K562 (cell line): ENCODE measurements at regions not wholly inside any gene's neighbourhood (a gene's known extent, or its start where the extent isn't known, plus 50 kb on each side); places are given as distances from the start of the nearest gene placed in this dataset.

ENCODE experiments used
- ATAC-seq: fragments of 200-7000 bp; cut with Tn5 transposase; 3 replicates; pipeline ENCODE4 v1.9.1; 2020; ENCODE audit warnings: moderate library complexity
- BruUV-seq: library from RNA; stranded (reverse); fragments of 400-500 nt; replicated peaks from 2 replicates; lab custom pipeline; 2021; lab: Mats Ljungman, UMichigan
- CTCF ChIA-PET: fragments of 300-600 bp; formaldehyde crosslinking; extraction: SDS; loops from one replicate; lab custom pipeline; 2021; ENCODE audit warnings: low intra/inter-chr PET ratio; lab: Yijun Ruan, JAX
- POLR2A ChIA-PET: fragments of 300-600, 350-650 bp; sonication (Branson Sonifier 250); formaldehyde crosslinking; extraction: SDS; loops from one replicate; lab custom pipeline; 2021; ENCODE audit warnings: antibody characterized with exemption, inconsistent platforms; lab: Yijun Ruan, JAX
- DNase-seq, 4 experiments: peaks; one replicate each; pipeline versions ENCODE4 v3.0.0 to v3.0.0-alpha.2; 2011 to 2018; ENCODE audit warnings: low spot score in 3 of 4, mixed read lengths in 3 of 4; ENCODE audit errors: extremely low read depth in 1 of 4
- FAIRE-seq: peaks from 2 replicates; lab custom pipeline; 2011; peaks lifted over from hg19 to GRCh38; lab: Jason Lieb, UNC
- H2AFZ ChIP-seq: 2 replicates; pipeline ENCODE4 v1.6.0; 2011; ENCODE audit warnings: low read depth, low read length, control low read depth, inconsistent platforms
- H3K27ac ChIP-seq: fragments of 200-600 bp; 3 replicates; pipeline ENCODE4 v1.8.0; 2011; ENCODE audit warnings: low read depth, mild to moderate bottlenecking, control low read depth, inconsistent platforms, low read length, moderate library complexity, mixed read lengths; ENCODE audit errors: extremely low read depth
- H3K27me3 ChIP-seq, 2 experiments: fragments of 300-600 bp in 1 of 2; 2 replicates in 1 of 2; 3 replicates in 1 of 2; pipeline versions ENCODE4 v1.6.0 to v1.8.0; 2011; ENCODE audit warnings: inconsistent platforms in 2 of 2, low read length in 2 of 2, mild to moderate bottlenecking in 1 of 2, mixed read lengths in 1 of 2, moderate library complexity in 1 of 2; ENCODE audit not compliant: control insufficient read depth in 2 of 2, insufficient read depth in 2 of 2
- H3K36me3 ChIP-seq: fragments of 300-600 bp; 3 replicates; pipeline ENCODE4 v1.8.0; 2011; ENCODE audit warnings: mild to moderate bottlenecking, low read length, inconsistent platforms; ENCODE audit not compliant: control insufficient read depth, insufficient read depth
- H3K4me1 ChIP-seq, 2 experiments: fragments of 200-600 bp in 1 of 2; replicated peaks in 1 of 2; 2 replicates in 1 of 2; 3 replicates in 1 of 2; pipeline versions ENCODE4 v1.5.1 to v1.8.0; 2011; ENCODE audit warnings: inconsistent platforms in 2 of 2, low read length in 2 of 2, mild to moderate bottlenecking in 1 of 2, mixed read lengths in 1 of 2, moderate library complexity in 1 of 2; ENCODE audit not compliant: control insufficient read depth in 2 of 2, insufficient read depth in 2 of 2
- H3K4me2 ChIP-seq: 2 replicates; pipeline ENCODE4 v1.6.1; 2011; ENCODE audit warnings: low read length, control low read depth, inconsistent platforms, mixed read lengths; ENCODE audit not compliant: insufficient read depth
- H3K4me3 ChIP-seq: fragments of 200-600 bp; sonication (generic), shearing (Covaris generic); 2 replicates; pipeline ENCODE4 v1.5.1; 2016; ENCODE audit warnings: control low read depth, inconsistent platforms
- H3K79me2 ChIP-seq: fragments of 200-600 bp; 3 replicates; pipeline ENCODE4 v1.8.0; 2011; ENCODE audit warnings: low read length, inconsistent platforms; ENCODE audit not compliant: control insufficient read depth, insufficient read depth
- H3K9ac ChIP-seq, 2 experiments: 2 replicates each; pipeline versions ENCODE4 v1.6.0 to v1.6.1; 2011; ENCODE audit warnings: low read depth in 2 of 2, low read length in 2 of 2, control low read depth in 1 of 2, inconsistent platforms in 1 of 2, mild to moderate bottlenecking in 1 of 2, mixed read lengths in 1 of 2; ENCODE audit not compliant: insufficient read depth in 1 of 2
- H3K9me1 ChIP-seq: one replicate; pipeline ENCODE4 v1.6.0; 2011; ENCODE audit warnings: inconsistent platforms, mild to moderate bottlenecking, low read length, moderate library complexity; ENCODE audit not compliant: control insufficient read depth, insufficient read depth
- H3K9me3 ChIP-seq: replicated peaks from 2 replicates; pipeline ENCODE4 v1.5.1; 2011; ENCODE audit warnings: low read depth, low read length, inconsistent platforms; ENCODE audit not compliant: control insufficient read depth, insufficient read depth
- H4K20me1 ChIP-seq: replicated peaks from 2 replicates; pipeline ENCODE4 v1.6.1; 2011; ENCODE audit warnings: low read length, inconsistent platforms, mixed read lengths; ENCODE audit not compliant: control insufficient read depth, insufficient read depth
- BCOR ChIP-seq: fragments of 450-650 bp; IDR thresholded peaks from 2 replicates; pipeline ENCODE4 v1.6.1; 2016
- C11orf30 ChIP-seq: fragments of 450-650 bp; IDR thresholded peaks from 2 replicates; pipeline ENCODE4 v1.6.1; 2016; ENCODE audit warnings: low read depth, mild to moderate bottlenecking
- CSDE1 ChIP-seq, 2 experiments: fragments of 450-650 bp; IDR thresholded peaks; 2 replicates each; pipeline ENCODE4 v1.6.1; 2016; ENCODE audit warnings: mild to moderate bottlenecking in 1 of 2
- KLF16 ChIP-seq: IDR thresholded peaks from 2 replicates; pipeline ENCODE4 v1.6.1; 2016; ENCODE audit warnings: antibody characterized with exemption
- MAFG ChIP-seq: fragments of 450-650 bp; conservative IDR thresholded peaks from 2 replicates; pipeline ENCODE4 v1.6.1; 2016; ENCODE audit warnings: missing genetic modification characterization, missing compliant biosample characterization
- MAFK ChIP-seq: IDR thresholded peaks from 2 replicates; pipeline ENCODE4 v1.6.1; 2011; ENCODE audit warnings: low read length, improper control_type of control experiment
- RFX1 ChIP-seq: fragments of 450-650 bp; IDR thresholded peaks from 2 replicates; pipeline ENCODE4 v1.6.1; 2016; ENCODE audit warnings: mild to moderate bottlenecking, moderate library complexity
- RHOXF2B ChIP-seq: fragments of 250-450 bp; sonication (Bioruptor Pico); conservative IDR thresholded peaks from 2 replicates; pipeline ENCODE4 v1.5.1; 2021
- ZNF316 ChIP-seq: fragments of 450-650 bp; IDR thresholded peaks from 2 replicates; pipeline ENCODE4 v1.6.1; 2016
- ZNF436 ChIP-seq: fragments of 250-450, 450-650 bp; sonication (Bioruptor Pico); formaldehyde crosslinking; IDR thresholded peaks from 2 replicates; pipeline ENCODE4 v1.7.0; 2020; ENCODE audit warnings: mild to moderate bottlenecking
- WGBS: fragments of 100-300 bp; shearing (Covaris generic); methylation state at CpG from one replicate; pipeline ENCODE4 v1.1.6; 2016; ENCODE audit warnings: low coverage, mixed read lengths; ENCODE audit not compliant: insufficient coverage; ENCODE audit errors: missing lambda C conversion rate; 5-methylcytosine and 5-hydroxymethylcytosine counted together
- in situ Hi-C: fragments of 300-500 bp; cut with MboI; formaldehyde crosslinking; loops from 4 replicates; pipeline ENCODE4 v1.15.0; 2018; ENCODE audit warnings: inconsistent platforms, mixed read lengths
- intact Hi-C: fragments of 100-400 bp; cut with micrococcal nuclease; formaldehyde crosslinking; loops from 2 replicates; pipeline ENCODE4 v1.14.2; 2022
- TF ChIP-seq, protein P1 (sequence below): fragments of 250-450 bp; sonication (Bioruptor Pico); IDR thresholded peaks from 2 replicates; pipeline ENCODE4 v1.5.0; 2021; ENCODE audit warnings: mild to moderate bottlenecking, moderate library complexity
- TF ChIP-seq, protein P2 (sequence below): sonication (generic); formaldehyde crosslinking; IDR thresholded peaks from 2 replicates; pipeline ENCODE4 v1.8.1; 2023; ENCODE audit warnings: mild to moderate bottlenecking, missing genetic modification reagents
- TF ChIP-seq, protein P3 (sequence below): fragments of 450-650 bp; IDR thresholded peaks from 2 replicates; pipeline ENCODE4 v1.7.0; 2016; ENCODE audit warnings: borderline replicate concordance
- TF ChIP-seq, protein P4 (sequence below), 2 experiments: fragments of 250-450 bp in 1 of 2; fragments of 450-650 bp in 1 of 2; sonication (Bioruptor Pico) in 1 of 2; IDR thresholded peaks; 2 replicates each; pipeline versions ENCODE4 v1.6.1 to v1.8.0; 2016 to 2021; ENCODE audit warnings: mild to moderate bottlenecking in 2 of 2, moderate library complexity in 2 of 2, missing compliant biosample characterization in 1 of 2, missing genetic modification characterization in 1 of 2
- TF ChIP-seq, protein P5 (sequence below): fragments of 250-450 bp; sonication (Bioruptor Pico); IDR thresholded peaks from 2 replicates; pipeline ENCODE4 v1.6.1; 2021; ENCODE audit warnings: mild to moderate bottlenecking

DNA sequence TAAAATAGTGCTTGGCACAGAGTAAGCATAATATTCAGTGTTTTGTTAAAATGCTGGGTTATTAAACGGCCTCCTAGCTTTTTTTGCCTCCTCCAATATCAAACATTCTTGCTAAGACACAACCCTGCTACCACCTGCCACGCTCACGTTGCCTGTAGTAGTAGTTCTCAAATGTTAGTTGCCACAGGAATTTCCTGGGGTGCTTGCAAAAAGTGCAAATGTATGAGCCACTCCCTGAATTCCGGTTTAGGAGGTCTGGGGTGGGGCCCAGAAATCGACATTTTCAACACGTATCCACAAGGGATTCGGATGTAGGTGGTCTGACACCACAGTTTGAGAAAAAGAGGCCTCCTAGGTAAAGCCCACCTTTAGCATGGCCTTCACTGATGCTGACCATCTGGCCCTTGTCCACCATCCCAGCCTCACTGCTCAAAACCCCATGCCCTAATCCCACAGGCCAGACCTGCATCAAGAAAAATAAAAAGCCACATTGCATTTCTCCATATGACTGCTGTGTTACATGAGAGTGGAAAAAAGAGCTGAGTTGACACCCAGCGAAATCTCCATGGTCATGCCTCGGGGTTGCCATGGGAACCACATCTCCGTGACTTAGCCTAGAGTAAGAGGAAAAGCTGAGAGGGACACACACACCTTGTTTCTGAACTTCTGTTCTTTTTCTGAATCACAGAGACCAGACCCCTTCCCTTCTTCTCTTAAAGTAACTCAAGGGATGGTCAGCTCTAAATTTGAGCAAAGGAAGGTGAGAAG lies 116.4 kb upstream of the HES1 start:
- TF ChIP-seq ZNF316 = peak; percentile 83
- TF ChIP-seq CSDE1 (IDR thresholded peaks at IDR 0.05) = peak in 1 of 2 experiments; percentile 57; a peak in 2 of 4 replicates
- no peak for TF ChIP-seq ZNF436
- TF ChIP-seq MAFG (tag) = peak; percentile 84
- no peak for TF ChIP-seq RHOXF2B (CRISPR knock-in tag)
- TF ChIP-seq, protein P1, sequence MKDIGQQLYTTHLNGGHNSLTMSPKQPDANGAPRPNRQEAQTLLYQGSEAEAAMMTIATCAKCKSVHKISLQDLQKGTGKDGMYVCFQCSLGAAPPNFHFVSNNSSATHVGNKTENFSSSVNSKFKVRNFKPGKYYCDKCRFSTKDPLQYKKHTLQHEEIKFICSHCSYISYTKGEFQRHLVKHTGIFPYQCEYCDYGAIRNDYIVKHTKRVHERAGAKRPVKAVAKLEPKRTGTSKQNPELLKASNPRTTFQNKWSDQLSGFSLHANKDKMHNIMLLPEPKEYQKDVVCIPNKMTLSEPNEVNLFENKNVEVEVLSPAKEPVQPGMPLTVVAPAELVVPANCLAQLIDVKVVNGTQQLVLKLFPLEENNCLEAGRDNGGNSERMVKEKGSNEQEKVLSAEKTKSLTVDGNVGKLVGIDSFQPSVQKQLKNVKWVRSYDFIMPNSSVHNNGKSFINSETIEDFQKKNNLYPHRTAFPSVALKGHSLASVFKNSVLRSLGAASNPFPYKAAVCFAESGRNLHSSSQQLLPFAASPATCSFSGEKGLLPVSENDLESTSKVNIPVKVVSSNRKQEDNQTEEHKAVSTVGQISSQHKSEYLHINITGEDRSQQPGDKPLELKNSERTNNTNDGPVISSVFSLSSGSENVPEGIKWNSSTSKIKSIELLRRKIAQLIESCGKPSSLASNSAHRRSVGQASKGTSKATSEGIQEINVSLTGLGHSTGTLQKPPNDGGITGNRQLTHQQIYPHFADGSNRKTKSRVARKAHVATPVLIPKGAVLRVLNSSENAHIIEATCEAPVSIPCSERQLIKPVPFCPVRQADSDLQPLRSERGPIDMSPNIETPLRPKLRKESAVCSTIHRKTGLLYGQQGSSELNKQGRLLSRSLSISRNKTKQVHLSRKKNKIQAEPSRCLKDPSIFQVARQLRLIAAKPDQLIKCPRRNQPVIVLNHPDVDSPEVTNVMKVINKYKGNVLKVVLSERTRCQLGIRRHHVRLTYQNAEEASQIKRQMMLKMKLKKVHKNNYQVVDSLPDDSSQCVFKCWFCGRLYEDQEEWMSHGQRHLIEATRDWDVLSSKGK (CRISPR knock-in tag) = no peak
- peak; percentile 94 for TF ChIP-seq RFX1
- TF ChIP-seq, protein P2, sequence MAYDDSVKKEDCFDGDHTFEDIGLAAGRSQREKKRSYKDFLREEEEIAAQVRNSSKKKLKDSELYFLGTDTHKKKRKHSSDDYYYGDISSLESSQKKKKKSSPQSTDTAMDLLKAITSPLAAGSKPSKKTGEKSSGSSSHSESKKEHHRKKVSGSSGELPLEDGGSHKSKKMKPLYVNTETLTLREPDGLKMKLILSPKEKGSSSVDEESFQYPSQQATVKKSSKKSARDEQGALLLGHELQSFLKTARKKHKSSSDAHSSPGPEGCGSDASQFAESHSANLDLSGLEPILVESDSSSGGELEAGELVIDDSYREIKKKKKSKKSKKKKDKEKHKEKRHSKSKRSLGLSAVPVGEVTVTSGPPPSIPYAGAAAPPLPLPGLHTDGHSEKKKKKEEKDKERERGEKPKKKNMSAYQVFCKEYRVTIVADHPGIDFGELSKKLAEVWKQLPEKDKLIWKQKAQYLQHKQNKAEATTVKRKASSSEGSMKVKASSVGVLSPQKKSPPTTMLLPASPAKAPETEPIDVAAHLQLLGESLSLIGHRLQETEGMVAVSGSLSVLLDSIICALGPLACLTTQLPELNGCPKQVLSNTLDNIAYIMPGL = no peak
- TF ChIP-seq, protein P3, sequence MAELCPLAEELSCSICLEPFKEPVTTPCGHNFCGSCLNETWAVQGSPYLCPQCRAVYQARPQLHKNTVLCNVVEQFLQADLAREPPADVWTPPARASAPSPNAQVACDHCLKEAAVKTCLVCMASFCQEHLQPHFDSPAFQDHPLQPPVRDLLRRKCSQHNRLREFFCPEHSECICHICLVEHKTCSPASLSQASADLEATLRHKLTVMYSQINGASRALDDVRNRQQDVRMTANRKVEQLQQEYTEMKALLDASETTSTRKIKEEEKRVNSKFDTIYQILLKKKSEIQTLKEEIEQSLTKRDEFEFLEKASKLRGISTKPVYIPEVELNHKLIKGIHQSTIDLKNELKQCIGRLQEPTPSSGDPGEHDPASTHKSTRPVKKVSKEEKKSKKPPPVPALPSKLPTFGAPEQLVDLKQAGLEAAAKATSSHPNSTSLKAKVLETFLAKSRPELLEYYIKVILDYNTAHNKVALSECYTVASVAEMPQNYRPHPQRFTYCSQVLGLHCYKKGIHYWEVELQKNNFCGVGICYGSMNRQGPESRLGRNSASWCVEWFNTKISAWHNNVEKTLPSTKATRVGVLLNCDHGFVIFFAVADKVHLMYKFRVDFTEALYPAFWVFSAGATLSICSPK = no peak
- TF ChIP-seq C11orf30 = peak; percentile 85
- no peak for TF ChIP-seq BCOR
- TF ChIP-seq, protein P4, sequence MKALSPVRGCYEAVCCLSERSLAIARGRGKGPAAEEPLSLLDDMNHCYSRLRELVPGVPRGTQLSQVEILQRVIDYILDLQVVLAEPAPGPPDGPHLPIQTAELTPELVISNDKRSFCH (CRISPR knock-in tag; IDR thresholded peaks at IDR 0.05) = no peak
- TF ChIP-seq, protein P4 (tag; IDR thresholded peaks at IDR 0.05) = no peak
- TF ChIP-seq KLF16 = no peak
- TF ChIP-seq, protein P5, sequence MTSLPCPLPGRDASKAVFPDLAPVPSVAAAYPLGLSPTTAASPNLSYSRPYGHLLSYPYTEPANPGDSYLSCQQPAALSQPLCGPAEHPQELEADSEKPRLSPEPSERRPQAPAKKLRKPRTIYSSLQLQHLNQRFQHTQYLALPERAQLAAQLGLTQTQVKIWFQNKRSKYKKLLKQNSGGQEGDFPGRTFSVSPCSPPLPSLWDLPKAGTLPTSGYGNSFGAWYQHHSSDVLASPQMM (CRISPR knock-in tag) = no peak
- TF ChIP-seq MAFK = peak; percentile 66
- no peaks in the 10 kb centered on the region for H3K9me1 ChIP-seq
- H3K9ac ChIP-seq = no peak overlapping the region
- FAIRE-seq = no peak
- H3K9me3 ChIP-seq = no peaks in the 10 kb centered on the region
- ATAC-seq = peak; percentile 63; the same call in 1 of the 3 replicates
- H3K27ac ChIP-seq = no peak overlapping the region
- intact Hi-C loops (no loop called here), in situ Hi-C loops (no loop called here)
- H4K20me1 ChIP-seq = no peaks in the 10 kb centered on the region
- no peaks in the 10 kb centered on the region for H3K36me3 ChIP-seq
- H2AFZ ChIP-seq = peak overlapping the region; percentile 30; the same call in 1 of the 2 replicates
- no peak overlapping the region for H3K4me3 ChIP-seq
- ChIA-PET POLR2A (no interaction called here), CTCF (no interaction called here)
- no peaks in the 10 kb centered on the region for H3K27me3 ChIP-seq
- no peak overlapping the region for H3K4me2 ChIP-seq
- no peaks in the 10 kb centered on the region for H3K4me1 ChIP-seq
- WGBS = 41% methylated on average over 10 of the region's 10 CpGs
- no peaks in the 10 kb centered on the region for H3K79me2 ChIP-seq
- DNase-seq = peak in 1 of 4 experiments; percentile 31
- BruUV-seq = no TSS peak
